H9 (cell line): ENCODE measurements at regions not wholly inside any gene's neighbourhood (a gene's known extent, or its start where the extent isn't known, plus 50 kb on each side); places are given as distances from the start of the nearest gene placed in this dataset.
"Not testable (repeated sequence)": the region's sequence is repeated elsewhere in the genome, so short reads cannot be mapped to it uniquely, and the experiment has no call there.

Experiments
- DNase-seq: peaks from one replicate; pipeline ENCODE4 v3.0.0-alpha.2; 2017
- H2AFZ ChIP-seq: one replicate; pipeline ENCODE4 v1.6.1; 2013; ENCODE audit warnings: mild to moderate bottlenecking, low read length, control low read depth, moderate library complexity
- H2AK5ac ChIP-seq: 2 replicates; pipeline ENCODE4 v1.6.1; 2013; ENCODE audit warnings: low read length, control low read depth, mixed read lengths; ENCODE audit not compliant: insufficient read length
- H2BK120ac ChIP-seq: one replicate; pipeline ENCODE4 v1.6.1; 2013; ENCODE audit warnings: low read depth, mild to moderate bottlenecking, low read length, control low read depth, inconsistent platforms; ENCODE audit not compliant: poor library complexity, severe bottlenecking
- H2BK12ac ChIP-seq: 2 replicates; pipeline ENCODE4 v1.6.1; 2013; ENCODE audit warnings: low read length, control low read depth, mixed read lengths, low read depth; ENCODE audit not compliant: insufficient read length
- H2BK15ac ChIP-seq: 2 replicates; pipeline ENCODE4 v1.6.1; 2013; ENCODE audit warnings: low read depth, low read length, control low read depth
- H2BK20ac ChIP-seq: one replicate; pipeline ENCODE4 v1.6.1; 2013; ENCODE audit warnings: low read depth, mild to moderate bottlenecking, low read length, control low read depth, inconsistent platforms; ENCODE audit not compliant: poor library complexity, severe bottlenecking
- H2BK5ac ChIP-seq: 2 replicates; pipeline ENCODE4 v1.6.1; 2013; ENCODE audit warnings: low read length, control low read depth, mixed read lengths; ENCODE audit not compliant: insufficient read length
- H3K14ac ChIP-seq: 2 replicates; pipeline ENCODE4 v1.6.1; 2013; ENCODE audit warnings: low read length, control low read depth; ENCODE audit not compliant: insufficient read depth
- H3K18ac ChIP-seq: 2 replicates; pipeline ENCODE4 v1.6.1; 2013; ENCODE audit warnings: low read depth, mild to moderate bottlenecking, mixed read lengths, low read length, control low read depth; ENCODE audit not compliant: insufficient read length
- H3K23ac ChIP-seq: 2 replicates; pipeline ENCODE4 v1.6.1; 2013; ENCODE audit warnings: low read length, control low read depth, mixed read lengths, low read depth; ENCODE audit not compliant: insufficient read length
- H3K23me2 ChIP-seq: 2 replicates; pipeline ENCODE4 v1.6.1; 2013; ENCODE audit warnings: low read depth, mild to moderate bottlenecking, mixed read lengths, low read length, control low read depth; ENCODE audit not compliant: insufficient read length, poor library complexity, severe bottlenecking
- H3K27ac ChIP-seq: 2 replicates; pipeline ENCODE4 v1.5.1; 2013; ENCODE audit warnings: low read length, control low read depth, mixed read lengths, low read depth; ENCODE audit not compliant: insufficient read length
- H3K27me3 ChIP-seq: 2 replicates; pipeline ENCODE4 v1.6.1; 2013; ENCODE audit warnings: low read length, control low read depth, inconsistent platforms; ENCODE audit not compliant: insufficient read depth
- H3K4ac ChIP-seq: 2 replicates; pipeline ENCODE4 v1.6.1; 2013; ENCODE audit warnings: low read depth, mild to moderate bottlenecking, control low read depth, inconsistent platforms, low read length, moderate library complexity
- H3K4me1 ChIP-seq: 2 replicates; pipeline ENCODE4 v1.6.1; 2013; ENCODE audit warnings: low read length, control low read depth, inconsistent platforms; ENCODE audit not compliant: insufficient read depth
- H3K4me2 ChIP-seq: 2 replicates; pipeline ENCODE4 v1.6.1; 2013; ENCODE audit warnings: low read length, control low read depth, mixed read lengths; ENCODE audit not compliant: insufficient read length, insufficient read depth
- H3K56ac ChIP-seq: 2 replicates; pipeline ENCODE4 v1.6.1; 2013; ENCODE audit warnings: low read depth, mild to moderate bottlenecking, mixed read lengths, low read length, control low read depth; ENCODE audit not compliant: insufficient read length
- H3K79me1 ChIP-seq: 2 replicates; pipeline ENCODE4 v1.6.1; 2013; ENCODE audit warnings: low read depth, mild to moderate bottlenecking, moderate library complexity, low read length, control low read depth, inconsistent platforms; ENCODE audit not compliant: insufficient read depth, poor library complexity, severe bottlenecking
- H3K79me2 ChIP-seq: 2 replicates; pipeline ENCODE4 v1.6.1; 2013; ENCODE audit warnings: low read length, control low read depth, inconsistent platforms; ENCODE audit not compliant: insufficient read depth
- H3K9ac ChIP-seq: 2 replicates; pipeline ENCODE4 v1.6.1; 2013; ENCODE audit warnings: low read length, control low read depth, mixed read lengths; ENCODE audit not compliant: insufficient read length; ENCODE audit errors: extremely low read depth
- H3K9me3 ChIP-seq: one replicate; pipeline ENCODE4 v1.6.1; 2013; ENCODE audit warnings: low read depth, low read length, inconsistent platforms; ENCODE audit not compliant: control insufficient read depth
- H3T11ph ChIP-seq: one replicate; pipeline ENCODE4 v1.6.1; 2013; ENCODE audit warnings: mild to moderate bottlenecking, low read length, control low read depth, inconsistent platforms
- H4K20me1 ChIP-seq: one replicate; pipeline ENCODE4 v1.6.1; 2013; ENCODE audit not compliant: control insufficient read depth, insufficient read length, insufficient read depth
- H4K5ac ChIP-seq: 2 replicates; pipeline ENCODE4 v1.6.1; 2013; ENCODE audit warnings: low read depth, mild to moderate bottlenecking, mixed read lengths, low read length, control low read depth; ENCODE audit not compliant: insufficient read length
- H4K8ac ChIP-seq: replicated peaks from 2 replicates; pipeline ENCODE4 v1.6.1; 2013; ENCODE audit warnings: low read length, control low read depth, mixed read lengths, low read depth; ENCODE audit not compliant: insufficient read length
- H4K91ac ChIP-seq: 2 replicates; pipeline ENCODE4 v1.6.1; 2013; ENCODE audit warnings: low read depth, mild to moderate bottlenecking, moderate library complexity, mixed read lengths, low read length, control low read depth; ENCODE audit not compliant: insufficient read length
- H3K27ac Mint-ChIP-seq, 3 experiments: 2 replicates in 2 of 3; 3 replicates in 1 of 3; pipeline ENCODE4 v1.8.0; 2020 to 2021; ENCODE audit warnings: mixed read lengths in 3 of 3, mild to moderate bottlenecking in 1 of 3, moderate library complexity in 1 of 3
- H3K27me3 Mint-ChIP-seq: 2 replicates; pipeline ENCODE4 v1.8.0; 2021; ENCODE audit warnings: low read depth, mild to moderate bottlenecking, moderate library complexity, mixed read lengths
- H3K36me3 Mint-ChIP-seq, 3 experiments: 2 replicates in 2 of 3; 3 replicates in 1 of 3; pipeline ENCODE4 v1.8.0; 2020 to 2021; ENCODE audit warnings: low read depth in 3 of 3, mixed read lengths in 3 of 3; ENCODE audit not compliant: insufficient read depth in 1 of 3
- H3K4me1 Mint-ChIP-seq, 2 experiments: 2 replicates each; pipeline ENCODE4 v1.8.0; 2020; ENCODE audit warnings: mixed read lengths in 2 of 2
- H3K4me3 Mint-ChIP-seq, 2 experiments: 2 replicates in 1 of 2; 3 replicates in 1 of 2; pipeline ENCODE4 v1.8.0; 2020 to 2021; ENCODE audit warnings: mild to moderate bottlenecking in 2 of 2, mixed read lengths in 2 of 2, moderate library complexity in 1 of 2
- H3K9me3 Mint-ChIP-seq, 2 experiments: 2 replicates in 1 of 2; 3 replicates in 1 of 2; pipeline ENCODE4 v1.8.0; 2020; ENCODE audit warnings: mild to moderate bottlenecking in 2 of 2, mixed read lengths in 2 of 2, moderate library complexity in 1 of 2
- WGBS: extraction: QIAGEN DNeasy Blood & Tissue Kit; methylation state at CpG from one replicate; pipeline ENCODE4 v1.1.7; 2013; ENCODE audit warnings: missing lambda C conversion rate, low lambda C conversion rate, mixed read lengths; ENCODE audit not compliant: insufficient read length; ENCODE audit errors: extremely low coverage; 5-methylcytosine and 5-hydroxymethylcytosine counted together
- TF ChIP-seq, protein P1 (sequence below): fragments of 200-600 bp; sonication (generic); conservative IDR thresholded peaks from 3 replicates; pipeline ENCODE4 v1.8.0; 2021; ENCODE audit warnings: antibody characterized with exemption, mild to moderate bottlenecking

DNA sequence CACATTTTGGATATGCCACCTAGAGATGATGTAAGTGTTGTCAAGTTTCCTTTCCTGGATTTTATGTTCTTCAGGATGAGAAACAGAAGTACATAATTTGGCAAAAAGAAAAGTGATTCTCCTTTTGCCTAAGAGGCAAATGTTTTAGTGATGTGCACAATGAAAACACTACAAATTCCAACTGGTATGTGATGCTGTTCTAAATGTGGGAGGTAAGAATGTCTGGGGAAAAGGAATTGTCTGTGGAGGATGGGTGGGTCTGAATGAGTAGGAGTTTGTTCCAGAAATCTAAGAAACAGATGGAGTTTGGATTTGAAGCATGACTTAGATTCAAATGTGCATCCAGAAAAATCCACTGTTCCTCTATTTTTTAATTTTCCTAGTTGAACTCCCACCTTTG is 473.6 kb upstream of the SPRY2 start:
- Histone ChIP-seq H3K23me2 (no peaks in the 10 kb centered on the region), H2BK15ac (no peak overlapping the region), H3K23ac (no peak overlapping the region), H3K27me3 (no peaks in the 10 kb centered on the region), H3K79me1 (no peaks in the 10 kb centered on the region), H4K91ac (no peak overlapping the region), H2AFZ (no peak overlapping the region), H3K79me2 (no peaks in the 10 kb centered on the region), H4K5ac (no peak overlapping the region), H3K27ac (no peak overlapping the region), H2AK5ac (no peak overlapping the region), H3K56ac (no peak overlapping the region), H3K4ac (no peak overlapping the region), H3K9ac (no peak overlapping the region), H4K20me1 (no peaks in the 10 kb centered on the region), H3K18ac (no peak overlapping the region), H3K14ac (no peak overlapping the region), H2BK12ac (no peak overlapping the region), H2BK20ac (no peak overlapping the region), H4K8ac (no peak overlapping the region), H2BK5ac (no peak overlapping the region), H2BK120ac (no peak overlapping the region), H3K9me3 (no peaks in the 10 kb centered on the region), H3K4me2 (no peak overlapping the region), H3T11ph (no peak overlapping the region), H3K4me1 (no peaks in the 10 kb centered on the region)
- peaks cover 9 to 18% of the 10 kb centered on the region in 2 experiments; a peak in 4 of 5 replicates for H3K9me3 Mint-ChIP-seq
- peaks cover 2 to 5% (median 3%) of the 10 kb centered on the region in 3 experiments; a peak in 4 of 7 replicates for H3K36me3 Mint-ChIP-seq
- H3K27ac Mint-ChIP-seq: no peak overlapping the region
- TF ChIP-seq, protein P1, sequence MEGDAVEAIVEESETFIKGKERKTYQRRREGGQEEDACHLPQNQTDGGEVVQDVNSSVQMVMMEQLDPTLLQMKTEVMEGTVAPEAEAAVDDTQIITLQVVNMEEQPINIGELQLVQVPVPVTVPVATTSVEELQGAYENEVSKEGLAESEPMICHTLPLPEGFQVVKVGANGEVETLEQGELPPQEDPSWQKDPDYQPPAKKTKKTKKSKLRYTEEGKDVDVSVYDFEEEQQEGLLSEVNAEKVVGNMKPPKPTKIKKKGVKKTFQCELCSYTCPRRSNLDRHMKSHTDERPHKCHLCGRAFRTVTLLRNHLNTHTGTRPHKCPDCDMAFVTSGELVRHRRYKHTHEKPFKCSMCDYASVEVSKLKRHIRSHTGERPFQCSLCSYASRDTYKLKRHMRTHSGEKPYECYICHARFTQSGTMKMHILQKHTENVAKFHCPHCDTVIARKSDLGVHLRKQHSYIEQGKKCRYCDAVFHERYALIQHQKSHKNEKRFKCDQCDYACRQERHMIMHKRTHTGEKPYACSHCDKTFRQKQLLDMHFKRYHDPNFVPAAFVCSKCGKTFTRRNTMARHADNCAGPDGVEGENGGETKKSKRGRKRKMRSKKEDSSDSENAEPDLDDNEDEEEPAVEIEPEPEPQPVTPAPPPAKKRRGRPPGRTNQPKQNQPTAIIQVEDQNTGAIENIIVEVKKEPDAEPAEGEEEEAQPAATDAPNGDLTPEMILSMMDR: no peak
- no peaks in the 10 kb centered on the region for H3K27me3 Mint-ChIP-seq
- H3K4me3 Mint-ChIP-seq: no peak overlapping the region
- no peak for DNase-seq
- H3K4me1 Mint-ChIP-seq: no peaks in the 10 kb centered on the region

DNA sequence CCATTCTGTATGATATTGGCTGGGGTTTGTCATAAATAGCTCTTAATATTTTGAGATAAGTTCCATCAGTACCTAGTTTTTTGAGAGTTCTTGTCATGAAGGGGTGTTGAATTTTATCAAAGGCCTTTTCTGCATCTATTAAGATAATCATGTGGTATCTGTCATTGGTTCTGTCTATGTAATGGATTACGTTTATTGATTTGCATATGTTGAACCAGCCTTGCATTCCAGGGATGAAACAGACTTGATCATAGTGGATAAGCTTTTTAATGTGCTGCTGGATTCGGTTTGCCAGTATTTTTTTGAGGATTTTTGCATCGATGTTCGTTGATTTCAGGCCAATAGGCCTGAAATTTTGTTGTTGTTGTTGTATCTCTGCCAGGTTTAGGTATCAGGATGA is 469.4 kb upstream of the SPRY2 start:
- not testable (repeated sequence) for DNase-seq, H4K8ac ChIP-seq

More for the DNA sequence above, 469.4 kb upstream of the SPRY2 start:
- H4K5ac ChIP-seq, H3K4me3 Mint-ChIP-seq, H3K9me3 ChIP-seq, H2BK12ac ChIP-seq, H3K18ac ChIP-seq, H2BK5ac ChIP-seq, H2BK15ac ChIP-seq, H4K20me1 ChIP-seq, H3K4me2 ChIP-seq, H3K4me1 ChIP-seq, H2AFZ ChIP-seq, H3K27me3 ChIP-seq, H3K14ac ChIP-seq, H3K27me3 Mint-ChIP-seq, H3K36me3 Mint-ChIP-seq, H3K27ac ChIP-seq, H3K27ac Mint-ChIP-seq, H3K9me3 Mint-ChIP-seq, H3T11ph ChIP-seq, H2BK20ac ChIP-seq, H3K23me2 ChIP-seq, H3K23ac ChIP-seq, H3K4me1 Mint-ChIP-seq, H3K9ac ChIP-seq, H3K79me1 ChIP-seq, H3K4ac ChIP-seq, H2BK120ac ChIP-seq, H4K91ac ChIP-seq, H3K79me2 ChIP-seq, H2AK5ac ChIP-seq, H3K56ac ChIP-seq: not testable (repeated sequence)
- no CpG with 5 or more reads among the region's 4 CpGs for WGBS
